Heart left ventricle (tissue), 16 donors: ENCODE measurements at regions not wholly inside any gene's neighbourhood (a gene's known extent, or its start where the extent isn't known, plus 50 kb on each side); places are given as distances from the start of the nearest gene placed in this dataset.

ENCODE experiments used
- ATAC-seq, 4 donors: fragments of 200-7000 bp; cut with Tn5 transposase; one replicate each; pipeline ENCODE4 v1.9.1; 2020 to 2022; ENCODE audit warnings: moderate library complexity in 4 of 4, mild to moderate bottlenecking in 3 of 4, moderate number of reproducible peaks in 1 of 4
- DNase-seq, 5 donors: peaks; one replicate each; pipeline ENCODE4 v3.0.0-alpha.2; 2020
- H3K27ac ChIP-seq, 12 donors: fragments of 200-600 bp; sonication (generic) in 4 of 12; one replicate each; pipeline versions ENCODE4 v1.5.0 to v1.8.0; 2016 to 2022; ENCODE audit warnings: mild to moderate bottlenecking in 2 of 12
- H3K27me3 ChIP-seq, 9 donors: fragments of 200-600 bp; sonication (generic) in 2 of 9; one replicate each; pipeline versions ENCODE4 v1.5.1 to v1.8.0; 2016 to 2022; ENCODE audit warnings: mild to moderate bottlenecking in 3 of 9
- H3K36me3 ChIP-seq, 9 donors: fragments of 200-600 bp; sonication (generic) in 2 of 9; one replicate each; pipeline versions ENCODE4 v1.5.0 to v1.8.0; 2018 to 2022; ENCODE audit warnings: mild to moderate bottlenecking in 2 of 9
- H3K4me1 ChIP-seq, 12 donors: fragments of 200-600 bp; sonication (generic) in 4 of 12; one replicate each; pipeline versions ENCODE4 v1.5.0 to v1.8.0; 2016 to 2022; ENCODE audit warnings: mild to moderate bottlenecking in 3 of 12
- H3K4me3 ChIP-seq, 12 donors: fragments of 200-600 bp; sonication (generic) in 4 of 12; one replicate each; pipeline versions ENCODE4 v1.5.0 to v1.8.0; 2017 to 2022; ENCODE audit warnings: mild to moderate bottlenecking in 9 of 12, moderate library complexity in 4 of 12
- H3K9me3 ChIP-seq, 12 donors: fragments of 200-600 bp; sonication (generic) in 4 of 12; one replicate each; pipeline versions ENCODE4 v1.5.0 to v1.8.0; 2016 to 2022; ENCODE audit warnings: mild to moderate bottlenecking in 1 of 12
- CTCF ChIP-seq, 12 donors: fragments of 200-600 bp; sonication (generic) in 4 of 12; IDR thresholded peaks; one replicate each; pipeline versions ENCODE4 v1.5.0 to v1.8.0; 2018 to 2022; ENCODE audit warnings: antibody characterized with exemption in 12 of 12, mild to moderate bottlenecking in 5 of 12
- POLR2A ChIP-seq, 2 donors: fragments of 450-650 bp; IDR thresholded peaks; one replicate each; pipeline ENCODE4 v1.6.1; 2017; ENCODE audit warnings: antibody characterized with exemption in 2 of 2, mild to moderate bottlenecking in 2 of 2, moderate library complexity in 2 of 2
- WGBS, 4 donors: extraction: QIAGEN DNeasy Blood & Tissue Kit in 2 of 4; methylation state at CpG; one replicate each; pipeline versions ENCODE4 v1.1.5 to v1.1.7; 2013 to 2018; 5-methylcytosine and 5-hydroxymethylcytosine counted together
- intact Hi-C, 10 donors: fragments of 100-400 bp; cut with DNase I; formaldehyde crosslinking; loops; one replicate each; pipeline versions ENCODE4 v1.11.1 to v1.14.2; 2022
- donor health status: ischemic (EF 13 %, LVEDD 7.1; RV severe dilation, severe dysfunction).
- donor health status: healthy with polysubstance abuse.
- donor health status: DM: no; HTN: yes; CAD: no.
- donor health status: DM: no; HTN: no; CAD: no.
- donor health status: ischemic (EF 25% LVEDD 6.9; RV normal size, moderate dysfunction).
- donor health status: ischemic (EF 25% LVEDD 5.7; RV mildly dilated, moderate dysfunction).
- donor health status: healthy.
- donor health status: DM: yes; HTN: yes; CAD: no.
- donor health status: ischemic (EF 35%, LVEDD 5.7; RV mildly dilated, moderate dysfunction).
- donor health status: nonischemic (EF 11% LVEDD 7.7; RV severe dilation, severe dysfunction).
- donor health status: DM: yes; HTN: yes; CAD: no.
- donor health status: PGD.
- donor health status: ischemic (EF 29% LVEDD 5.4; RV normal size, mild dysfunction).
- donor health status: nonischemic (EF 23%, LVEDD 6.1; RV moderate dilation, normal function).

GRCh38 chr14:65304239-65304638 is 108.3 kb upstream of the FUT8 start:
- H3K36me3 ChIP-seq, result no peaks in the 10 kb centered on the region
- 81 to 98% (median 90%) methylated on average over 4 of the region's 4 CpGs for WGBS, 4 donors
- no peak for TF ChIP-seq CTCF (IDR thresholded peaks at IDR 0.05)
- TF ChIP-seq POLR2A (IDR thresholded peaks at IDR 0.05), result no peak
- H3K4me1 ChIP-seq, result peaks cover 0 to 7% (median 0%) of the 10 kb centered on the region in 12 donors
- intact Hi-C loops, result no loop called here
- H3K9me3 ChIP-seq, result no peaks in the 10 kb centered on the region
- H3K27me3 ChIP-seq, result no peaks in the 10 kb centered on the region
- ATAC-seq, result no peak
- H3K4me3 ChIP-seq, result no peak overlapping the region
- H3K27ac ChIP-seq, result no peak overlapping the region
- DNase-seq, result no peak

GRCh38 chr14:65304963-65305362 is 107.6 kb upstream of the FUT8 start:
- no peak overlapping the region for H3K4me3 ChIP-seq
- no peaks in the 10 kb centered on the region for H3K9me3 ChIP-seq
- 87 to 94% (median 92%) methylated on average over 2 of the region's 2 CpGs for WGBS, 4 donors
- H3K36me3 ChIP-seq, result no peaks in the 10 kb centered on the region
- DNase-seq (no peak), ATAC-seq (no peak)
- intact Hi-C loops, result no loop called here
- no peak overlapping the region for H3K27ac ChIP-seq
- TF ChIP-seq POLR2A (IDR thresholded peaks at IDR 0.05) (no peak), CTCF (IDR thresholded peaks at IDR 0.05) (no peak)
- H3K27me3 ChIP-seq, result no peaks in the 10 kb centered on the region
- peaks cover 0 to 7% (median 0%) of the 10 kb centered on the region in 12 donors for H3K4me1 ChIP-seq

GRCh38 chr14:65308536-65308935 is 104.0 kb upstream of the FUT8 start:
- no peak for TF ChIP-seq POLR2A (IDR thresholded peaks at IDR 0.05)
- no peak for TF ChIP-seq CTCF (IDR thresholded peaks at IDR 0.05)
- Histone ChIP-seq H3K4me1 (no peaks in the 10 kb centered on the region), H3K4me3 (no peak overlapping the region), H3K27me3 (no peaks in the 10 kb centered on the region), H3K36me3 (no peaks in the 10 kb centered on the region), H3K27ac (no peak overlapping the region), H3K9me3 (no peaks in the 10 kb centered on the region)
- intact Hi-C loops, result no loop called here
- no peak for DNase-seq
- ATAC-seq, result no peak

- TF ChIP-seq POLR2A (IDR thresholded peaks at IDR 0.05), result no peak
- TF ChIP-seq CTCF (IDR thresholded peaks at IDR 0.05), result no peak
- Histone ChIP-seq H3K27me3 (no peaks in the 10 kb centered on the region), H3K27ac (no peak overlapping the region), H3K4me3 (no peak overlapping the region), H3K9me3 (no peaks in the 10 kb centered on the region), H3K4me1 (no peaks in the 10 kb centered on the region), H3K36me3 (no peaks in the 10 kb centered on the region)
- 73 to 77% (median 76%) methylated on average over 2 of the region's 2 CpGs for WGBS, 4 donors
- ATAC-seq (no peak), DNase-seq (no peak)
- intact Hi-C loops, result no loop called here
Observed at GRCh38 chr14:65310568-65310967, 102.0 kb upstream of the FUT8 start.
